ENCODE measurements at regions not wholly inside any gene's neighbourhood (a gene's known extent, or its start where the extent isn't known, plus 50 kb on each side); places are given as distances from the start of the nearest gene placed in this dataset.

- intact Hi-C loops (cut with micrococcal nuclease), result no loop called here
- Mint-ChIP-seq H3K27me3 (ENCODE audit: insufficient read depth, unreplicated experiment) (no peaks in the 10 kb centered on the region), H3K27ac (ENCODE audit: low read depth, unreplicated experiment) (no peak overlapping the region), H3K4me3 (ENCODE audit: unreplicated experiment) (no peak overlapping the region), H3K9me3 (ENCODE audit: unreplicated experiment) (peaks cover under 1% of the 10 kb centered on the region), H3K36me3 (ENCODE audit: insufficient read depth, unreplicated experiment) (no peaks in the 10 kb centered on the region), H3K4me1 (ENCODE audit: insufficient read depth, unreplicated experiment) (no peaks in the 10 kb centered on the region)
- BruUV-seq (replicated peaks), result no TSS peak
- no peak for DNase-seq (ENCODE audit: unreplicated experiment)
- TF ChIP-seq CTCF (IDR thresholded peaks at IDR 0.05; ENCODE audit: unreplicated experiment), result no peak
- POLR2A ChIA-PET, result interaction anchor here (0.6 kb wide), 1 partner anchor 86 kb away, joined by 5 read pairs; no protein-coding TSS in a partner anchor
- CTCF ChIA-PET, result no interaction called here
These were observed 694.2 kb upstream of the GYPC start for GRCh38 chr2:125961739-125962138.

- no peaks in the 10 kb centered on the region for H3K27me3 Mint-ChIP-seq (ENCODE audit: insufficient read depth, unreplicated experiment)
- ChIA-PET POLR2A (no interaction called here), CTCF (no interaction called here)
- no peaks in the 10 kb centered on the region for H3K36me3 Mint-ChIP-seq (ENCODE audit: insufficient read depth, unreplicated experiment)
- intact Hi-C loops (cut with micrococcal nuclease), result no loop called here
- no peak for DNase-seq (ENCODE audit: unreplicated experiment)
- BruUV-seq (replicated peaks), result no TSS peak
- no peak overlapping the region for H3K4me3 Mint-ChIP-seq (ENCODE audit: unreplicated experiment)
- no peak for TF ChIP-seq CTCF (IDR thresholded peaks at IDR 0.05; ENCODE audit: unreplicated experiment)
- H3K4me1 Mint-ChIP-seq (ENCODE audit: insufficient read depth, unreplicated experiment), result no peaks in the 10 kb centered on the region
- no peak overlapping the region for H3K27ac Mint-ChIP-seq (ENCODE audit: low read depth, unreplicated experiment)
- H3K9me3 Mint-ChIP-seq (ENCODE audit: unreplicated experiment), result no peaks in the 10 kb centered on the region
These were observed 676.1 kb upstream of the GYPC start for GRCh38 chr2:125979886-125980285.

GRCh38 chr2:125983364-125983763 lies 672.6 kb upstream of the GYPC start:
- Mint-ChIP-seq H3K36me3 (ENCODE audit: insufficient read depth, unreplicated experiment) (no peaks in the 10 kb centered on the region), H3K9me3 (ENCODE audit: unreplicated experiment) (no peaks in the 10 kb centered on the region), H3K4me3 (ENCODE audit: unreplicated experiment) (no peak overlapping the region), H3K4me1 (ENCODE audit: insufficient read depth, unreplicated experiment) (no peaks in the 10 kb centered on the region), H3K27ac (ENCODE audit: low read depth, unreplicated experiment) (no peak overlapping the region), H3K27me3 (ENCODE audit: insufficient read depth, unreplicated experiment) (no peaks in the 10 kb centered on the region)
- intact Hi-C loops (cut with micrococcal nuclease), result no loop called here
- BruUV-seq (replicated peaks), result no TSS peak
- no peak for TF ChIP-seq CTCF (IDR thresholded peaks at IDR 0.05; ENCODE audit: unreplicated experiment)
- no peak for DNase-seq (ENCODE audit: unreplicated experiment)
- POLR2A ChIA-PET, result no interaction called here
- CTCF ChIA-PET, result no interaction called here

DNA sequence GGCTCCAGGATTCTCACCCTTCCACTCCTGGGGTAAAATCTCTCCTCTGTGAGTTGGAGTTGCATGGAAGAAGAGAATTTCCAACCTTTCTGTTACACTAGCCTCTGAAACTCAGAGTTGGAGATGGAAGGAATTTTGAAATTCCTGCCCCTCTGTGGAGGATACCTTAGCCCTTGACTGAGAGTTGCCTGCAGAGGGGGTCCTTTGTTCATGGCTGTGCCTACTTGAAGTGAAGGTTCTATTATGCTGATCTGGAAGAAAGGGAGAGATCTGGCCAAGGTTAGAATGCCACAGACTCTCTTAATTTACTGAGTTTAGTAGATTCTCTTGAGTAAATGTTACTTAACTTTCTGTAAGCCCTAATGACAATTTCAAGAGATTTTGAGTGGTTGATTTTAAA lies 626.6 kb upstream of the GYPC start:
- POLR2A ChIA-PET, result no interaction called here

More for the DNA sequence above, 626.6 kb upstream of the GYPC start:
- no peaks in the 10 kb centered on the region for H3K4me1 Mint-ChIP-seq (ENCODE audit: insufficient read depth, unreplicated experiment)
- no peak overlapping the region for H3K4me3 Mint-ChIP-seq (ENCODE audit: unreplicated experiment)
- intact Hi-C loops (cut with micrococcal nuclease), result no loop called here
- no peak for TF ChIP-seq CTCF (IDR thresholded peaks at IDR 0.05; ENCODE audit: unreplicated experiment)
- H3K27me3 Mint-ChIP-seq (ENCODE audit: insufficient read depth, unreplicated experiment), result no peaks in the 10 kb centered on the region
- no peak for DNase-seq (ENCODE audit: unreplicated experiment)
- no TSS peak for BruUV-seq (replicated peaks)
- CTCF ChIA-PET, result interaction anchor here (0.8 kb wide), 1 partner anchor 283 kb away, joined by 3 read pairs; no protein-coding TSS in a partner anchor
- peaks cover 20% of the 10 kb centered on the region for H3K9me3 Mint-ChIP-seq (ENCODE audit: unreplicated experiment)
- H3K27ac Mint-ChIP-seq (ENCODE audit: low read depth, unreplicated experiment), result no peak overlapping the region
- H3K36me3 Mint-ChIP-seq (ENCODE audit: insufficient read depth, unreplicated experiment), result no peaks in the 10 kb centered on the region

Measured in MCF 10A (cell line).